Trophoblast cell (in vitro differentiated cells and primary cell): ENCODE measurements at regions not wholly inside any gene's neighbourhood (a gene's known extent, or its start where the extent isn't known, plus 50 kb on each side); places are given as distances from the start of the nearest gene placed in this dataset.
"Not testable (repeated sequence)": the region's sequence is repeated elsewhere in the genome, so short reads cannot be mapped to it uniquely, and the experiment has no call there.

Source experiments
- DNase-seq, 2 donors: peaks; one replicate each; pipeline ENCODE4 v3.0.0-alpha.2; 2016
- H2AFZ ChIP-seq: 2 replicates; pipeline ENCODE4 v1.6.1; 2013; ENCODE audit warnings: low read length, moderate library complexity, mild to moderate bottlenecking; ENCODE audit not compliant: insufficient read depth, poor library complexity
- H2AK5ac ChIP-seq: 2 replicates; pipeline ENCODE4 v1.6.1; 2013; ENCODE audit warnings: mild to moderate bottlenecking, low read length
- H2BK120ac ChIP-seq: 2 replicates; pipeline ENCODE4 v1.6.1; 2013; ENCODE audit warnings: low read length, mild to moderate bottlenecking, moderate library complexity; ENCODE audit not compliant: insufficient read depth, poor library complexity
- H2BK12ac ChIP-seq: 2 replicates; pipeline ENCODE4 v1.6.1; 2013; ENCODE audit warnings: mild to moderate bottlenecking, low read length, moderate library complexity
- H2BK5ac ChIP-seq: 2 replicates; pipeline ENCODE4 v1.6.1; 2013; ENCODE audit warnings: low read length, low read depth, moderate library complexity, mild to moderate bottlenecking; ENCODE audit not compliant: poor library complexity
- H3K14ac ChIP-seq: 2 replicates; pipeline ENCODE4 v1.6.1; 2013; ENCODE audit warnings: mild to moderate bottlenecking, low read length
- H3K18ac ChIP-seq: 2 replicates; pipeline ENCODE4 v1.6.1; 2013; ENCODE audit warnings: mild to moderate bottlenecking, low read length
- H3K23ac ChIP-seq: 2 replicates; pipeline ENCODE4 v1.6.1; 2013; ENCODE audit warnings: low read length
- H3K27ac ChIP-seq: 2 replicates; pipeline ENCODE4 v1.5.1; 2013; ENCODE audit warnings: low read depth, mild to moderate bottlenecking, inconsistent platforms, low read length, moderate library complexity
- H3K27me3 ChIP-seq: 2 replicates; pipeline ENCODE4 v1.6.1; 2013; ENCODE audit warnings: inconsistent platforms, mild to moderate bottlenecking, low read length, moderate library complexity; ENCODE audit not compliant: insufficient read depth
- H3K36me3 ChIP-seq, 2 experiments: 1 replicate in 1 of 2; 2 replicates in 1 of 2; pipeline ENCODE4 v1.6.1; 2013; ENCODE audit warnings: low read length in 2 of 2, mild to moderate bottlenecking in 2 of 2, moderate library complexity in 1 of 2; ENCODE audit not compliant: insufficient read depth in 2 of 2, control insufficient read depth in 1 of 2
- H3K4ac ChIP-seq: 2 replicates; pipeline ENCODE4 v1.6.1; 2013; ENCODE audit warnings: low read depth, mild to moderate bottlenecking, low read length, moderate library complexity
- H3K4me1 ChIP-seq, 2 experiments: 1 replicate in 1 of 2; 2 replicates in 1 of 2; pipeline ENCODE4 v1.6.1; 2013; ENCODE audit warnings: low read length in 2 of 2, mild to moderate bottlenecking in 2 of 2, moderate library complexity in 1 of 2; ENCODE audit not compliant: insufficient read depth in 2 of 2, control insufficient read depth in 1 of 2
- H3K4me2 ChIP-seq: 2 replicates; pipeline ENCODE4 v1.6.1; 2013; ENCODE audit warnings: inconsistent platforms, mild to moderate bottlenecking, low read length, moderate library complexity
- H3K4me3 ChIP-seq: 2 replicates; pipeline ENCODE4 v1.5.1; 2013; ENCODE audit warnings: mild to moderate bottlenecking, low read depth, low read length, inconsistent platforms
- H3K79me1 ChIP-seq: one replicate; pipeline ENCODE4 v1.6.1; 2013; ENCODE audit warnings: low read length
- H3K79me2 ChIP-seq: 2 replicates; pipeline ENCODE4 v1.6.1; 2013; ENCODE audit warnings: low read length, mild to moderate bottlenecking; ENCODE audit not compliant: control insufficient read depth, insufficient read depth, poor library complexity
- H3K9ac ChIP-seq: 2 replicates; pipeline ENCODE4 v1.6.1; 2013; ENCODE audit warnings: mild to moderate bottlenecking, low read length
- H3K9me3 ChIP-seq: 2 replicates; pipeline ENCODE4 v1.6.1; 2013; ENCODE audit warnings: low read depth, mild to moderate bottlenecking, control low read depth, inconsistent platforms, low read length; ENCODE audit not compliant: insufficient read depth
- H4K12ac ChIP-seq: 2 replicates; pipeline ENCODE4 v1.6.1; 2013; ENCODE audit warnings: low read depth, mild to moderate bottlenecking, low read length, moderate library complexity
- H4K8ac ChIP-seq: 2 replicates; pipeline ENCODE4 v1.6.1; 2013; ENCODE audit warnings: low read depth, mild to moderate bottlenecking, low read length, moderate library complexity
- H4K91ac ChIP-seq: one replicate; pipeline ENCODE4 v1.6.1; 2013; ENCODE audit warnings: low read depth, mild to moderate bottlenecking, low read length, moderate library complexity
- WGBS: extraction: QIAGEN DNeasy Blood & Tissue Kit; methylation state at CpG from one replicate; pipeline ENCODE4 v1.1.7; 2013; ENCODE audit warnings: missing lambda C conversion rate; ENCODE audit not compliant: insufficient read length, insufficient coverage; ENCODE audit errors: extremely low coverage; 5-methylcytosine and 5-hydroxymethylcytosine counted together

GRCh38 chr16:16601239-16601638 is 222.3 kb downstream of the NPIPA7 start:
- not testable (repeated sequence) for H3K18ac ChIP-seq, H3K9me3 ChIP-seq, H2BK12ac ChIP-seq, H4K91ac ChIP-seq, H3K23ac ChIP-seq, H3K4me3 ChIP-seq, H3K4ac ChIP-seq, H3K79me2 ChIP-seq, H2AFZ ChIP-seq, H4K8ac ChIP-seq, H2BK5ac ChIP-seq, H3K9ac ChIP-seq, H3K36me3 ChIP-seq, H2AK5ac ChIP-seq, H4K12ac ChIP-seq, H3K4me2 ChIP-seq, H3K27me3 ChIP-seq, H3K4me1 ChIP-seq, H3K79me1 ChIP-seq, H3K14ac ChIP-seq, H3K27ac ChIP-seq, DNase-seq, H2BK120ac ChIP-seq
- WGBS, result no CpG with 5 or more reads among the region's 4 CpGs

DNA sequence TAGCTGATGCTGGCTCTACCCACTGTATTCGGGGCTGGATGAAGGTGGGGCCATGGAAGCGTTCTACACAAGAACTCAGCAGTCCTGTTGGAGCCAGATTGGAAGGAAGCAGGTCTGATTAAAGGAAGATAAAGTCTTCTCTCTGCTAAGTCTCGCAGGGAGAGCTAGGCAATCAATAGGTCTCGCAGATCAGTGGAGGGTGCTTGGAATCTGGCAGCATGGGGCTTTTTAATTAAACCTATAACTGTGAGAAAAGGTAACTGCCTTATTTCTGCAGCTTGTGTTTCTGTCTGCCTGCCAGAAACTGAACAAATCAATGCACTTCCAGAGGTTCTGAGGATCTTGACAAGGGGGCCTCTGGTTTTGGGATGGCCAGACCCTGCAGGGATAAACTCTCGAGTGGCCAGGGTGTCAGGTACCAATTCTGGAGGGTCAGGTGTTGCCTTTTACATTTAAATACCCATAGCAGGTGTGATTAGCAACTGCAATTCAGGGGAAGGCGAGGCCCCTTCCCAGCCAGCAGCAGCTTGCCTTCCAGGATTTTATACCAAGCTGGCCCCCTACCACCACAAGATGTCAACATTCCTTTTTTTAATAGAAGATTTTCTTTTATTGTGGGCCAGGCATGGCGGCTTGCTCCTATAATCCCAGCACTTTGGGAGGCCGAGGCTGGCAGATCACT is 228.6 kb downstream of the NPIPA7 start:
- not testable (repeated sequence) for H2BK5ac ChIP-seq, H4K91ac ChIP-seq, H3K9ac ChIP-seq, H3K27me3 ChIP-seq, H3K4me1 ChIP-seq, H3K4ac ChIP-seq, H3K36me3 ChIP-seq, H2BK12ac ChIP-seq, H2BK120ac ChIP-seq, H3K18ac ChIP-seq, H3K4me2 ChIP-seq, H2AFZ ChIP-seq, DNase-seq, H3K14ac ChIP-seq, H3K79me2 ChIP-seq, H3K9me3 ChIP-seq, H4K12ac ChIP-seq, H3K23ac ChIP-seq, H2AK5ac ChIP-seq, H3K27ac ChIP-seq, H3K4me3 ChIP-seq, H4K8ac ChIP-seq, H3K79me1 ChIP-seq
- no CpG with 5 or more reads among the region's 8 CpGs for WGBS

DNA sequence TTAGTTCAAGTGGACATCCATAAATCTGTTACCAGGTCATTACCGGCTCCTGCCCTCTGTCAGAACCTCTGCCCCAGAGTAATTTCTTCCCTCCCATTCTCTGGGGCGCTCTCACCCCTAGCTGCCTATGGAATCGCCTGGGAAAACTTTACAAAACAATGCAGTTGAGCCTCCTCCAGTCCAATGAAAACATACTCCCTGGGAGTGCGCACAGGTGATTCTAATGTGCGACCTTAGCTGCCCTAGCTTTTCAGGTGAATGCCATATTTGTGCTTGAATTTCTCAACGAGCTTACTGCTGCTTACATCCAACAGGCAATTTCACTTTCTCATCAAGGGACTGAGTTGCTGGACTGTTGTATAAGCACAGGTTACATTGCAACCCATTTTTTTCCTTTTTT is 230.7 kb downstream of the NPIPA7 start:
- not testable (repeated sequence) for H3K79me1 ChIP-seq, H2BK120ac ChIP-seq, H3K14ac ChIP-seq, H3K4me2 ChIP-seq, H2AFZ ChIP-seq, H3K4me1 ChIP-seq, H3K27me3 ChIP-seq, H3K27ac ChIP-seq, H2AK5ac ChIP-seq, H3K4ac ChIP-seq, H3K4me3 ChIP-seq, H2BK12ac ChIP-seq, H3K23ac ChIP-seq, H4K8ac ChIP-seq, H3K36me3 ChIP-seq, H3K18ac ChIP-seq, DNase-seq, H3K9me3 ChIP-seq, H4K91ac ChIP-seq, H4K12ac ChIP-seq, H3K9ac ChIP-seq, H3K79me2 ChIP-seq, H2BK5ac ChIP-seq
- no CpG with 5 or more reads among the region's 6 CpGs for WGBS

- not testable (repeated sequence) for H3K4me1 ChIP-seq, H3K23ac ChIP-seq, DNase-seq, H3K79me2 ChIP-seq, H3K14ac ChIP-seq, H3K79me1 ChIP-seq, H3K9ac ChIP-seq, H2AK5ac ChIP-seq, H3K4ac ChIP-seq, H3K18ac ChIP-seq, H3K4me3 ChIP-seq, H4K12ac ChIP-seq, H3K36me3 ChIP-seq, H3K27ac ChIP-seq, H4K8ac ChIP-seq, H2BK12ac ChIP-seq, H2BK120ac ChIP-seq, H2AFZ ChIP-seq, H4K91ac ChIP-seq, H2BK5ac ChIP-seq, H3K9me3 ChIP-seq, H3K27me3 ChIP-seq, H3K4me2 ChIP-seq
- no CpG with 5 or more reads among the region's 10 CpGs for WGBS
Observed at GRCh38 chr16:16610389-16610967, 231.5 kb downstream of the NPIPA7 start.
